Skeletal muscle tissue (tissue), 3 donors: ENCODE measurements at regions not wholly inside any gene's neighbourhood (a gene's known extent, or its start where the extent isn't known, plus 50 kb on each side); places are given as distances from the start of the nearest gene placed in this dataset.

Experiments
- H3K27ac ChIP-seq: one replicate; pipeline ENCODE4 v1.7.0; 2013; ENCODE audit warnings: mild to moderate bottlenecking, low read depth, low read length, inconsistent platforms
- H3K27me3 ChIP-seq, 3 donors: one replicate each; pipeline ENCODE4 v1.7.0; 2013; ENCODE audit warnings: low read length in 3 of 3; ENCODE audit not compliant: control insufficient read depth in 3 of 3, insufficient read depth in 3 of 3
- H3K36me3 ChIP-seq, 3 donors: one replicate each; pipeline ENCODE4 v1.7.0; 2013; ENCODE audit warnings: low read length in 3 of 3; ENCODE audit not compliant: control insufficient read depth in 3 of 3, insufficient read depth in 3 of 3
- H3K4me1 ChIP-seq, 3 donors: one replicate each; pipeline ENCODE4 v1.7.0; 2013; ENCODE audit warnings: low read length in 3 of 3, mild to moderate bottlenecking in 3 of 3; ENCODE audit not compliant: control insufficient read depth in 3 of 3, insufficient read depth in 3 of 3
- H3K4me3 ChIP-seq, 3 donors: one replicate each; pipeline ENCODE4 v1.7.0; 2013; ENCODE audit warnings: low read length in 3 of 3
- H3K9ac ChIP-seq, 3 donors: one replicate each; pipeline ENCODE4 v1.7.0; 2013; ENCODE audit warnings: low read length in 3 of 3, mild to moderate bottlenecking in 3 of 3, moderate library complexity in 2 of 3, low read depth in 1 of 3
- H3K9me3 ChIP-seq, 3 donors: one replicate each; pipeline ENCODE4 v1.7.0; 2013; ENCODE audit warnings: low read length in 3 of 3; ENCODE audit not compliant: control insufficient read depth in 3 of 3
- donor health status: Osteomylitis.

DNA sequence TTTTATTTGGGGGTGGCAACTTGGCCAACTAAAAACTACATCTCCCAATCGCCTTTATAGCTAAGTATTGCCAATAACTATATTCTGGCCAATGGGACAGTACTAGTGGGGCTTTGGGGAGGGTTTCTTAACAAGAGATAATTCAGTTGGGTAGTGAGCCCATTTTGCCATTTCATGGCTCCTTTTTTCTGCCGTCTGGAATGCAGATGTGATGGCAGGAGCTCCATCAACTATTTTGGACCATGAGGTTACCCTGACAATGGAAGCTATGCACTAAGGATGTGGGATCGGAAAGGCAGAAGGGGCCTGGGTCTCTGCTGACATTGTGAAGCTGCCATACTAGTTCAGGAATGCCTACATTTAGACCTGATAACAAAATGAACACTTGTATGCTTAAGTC, 67.0 kb upstream of the FOXC1 start:
- peaks cover 0 to 2% (median 0%) of the 10 kb centered on the region in 3 donors for H3K27me3 ChIP-seq
- no peak overlapping the region for H3K4me3 ChIP-seq
- H3K36me3 ChIP-seq, result peaks cover 0 to 4% (median 0%) of the 10 kb centered on the region in 3 donors
- no peak overlapping the region for H3K9ac ChIP-seq
- H3K27ac ChIP-seq, result no peak overlapping the region
- no peaks in the 10 kb centered on the region for H3K9me3 ChIP-seq
- H3K4me1 ChIP-seq, result no peaks in the 10 kb centered on the region

DNA sequence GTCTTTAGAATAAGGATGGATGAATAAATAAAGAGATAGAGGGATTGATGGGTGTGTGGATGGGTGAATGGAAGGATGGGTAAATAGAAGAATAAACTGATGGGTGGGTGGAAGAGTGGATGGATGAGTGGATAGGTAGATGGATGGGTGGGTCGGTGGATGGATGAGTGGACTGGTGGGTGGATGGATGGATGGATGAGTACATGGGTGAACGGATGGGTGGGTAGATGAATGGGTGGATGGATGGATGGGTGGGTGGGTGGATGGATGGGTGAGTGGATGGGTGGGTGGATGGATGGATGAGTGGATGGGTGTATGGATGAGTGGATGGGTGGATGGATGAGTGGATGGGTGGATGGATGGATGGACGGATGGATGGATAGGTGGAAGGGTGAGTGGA, 65.7 kb upstream of the FOXC1 start:
- peaks cover 0 to 7% (median 3%) of the 10 kb centered on the region in 3 donors for H3K36me3 ChIP-seq

DNA sequence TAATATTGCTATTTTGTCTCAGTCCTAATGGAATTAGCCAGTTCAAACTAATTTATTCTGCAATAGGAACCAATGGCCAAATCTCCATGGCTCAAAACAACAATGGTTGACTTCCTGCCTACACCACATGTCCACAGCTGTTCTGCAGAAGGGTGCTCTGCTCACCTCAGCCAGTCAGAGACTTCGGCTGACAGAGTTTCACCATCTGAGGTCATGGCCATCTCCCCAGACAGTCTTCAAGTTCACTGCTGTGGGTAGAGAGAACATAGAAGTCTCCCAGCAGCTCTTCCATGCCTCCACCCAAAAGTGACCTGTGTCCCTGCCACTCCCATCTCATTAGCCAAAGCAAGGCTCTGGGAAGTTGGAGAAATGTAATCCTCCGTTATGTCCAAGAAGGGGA, 65.1 kb upstream of the FOXC1 start:
- Histone ChIP-seq H3K4me1 (no peaks in the 10 kb centered on the region), H3K27me3 (no peaks in the 10 kb centered on the region), H3K36me3 (peaks cover 0 to 7% (median 3%) of the 10 kb centered on the region in 3 donors), H3K27ac (no peak overlapping the region), H3K9me3 (no peaks in the 10 kb centered on the region), H3K4me3 (no peak overlapping the region), H3K9ac (no peak overlapping the region)

More for the DNA sequence above, 65.7 kb upstream of the FOXC1 start:
- Histone ChIP-seq H3K4me1 (no peaks in the 10 kb centered on the region), H3K4me3 (no peak overlapping the region), H3K27me3 (peaks cover 0 to 2% (median 0%) of the 10 kb centered on the region in 3 donors), H3K9ac (no peak overlapping the region), H3K27ac (no peak overlapping the region), H3K9me3 (no peaks in the 10 kb centered on the region)

DNA sequence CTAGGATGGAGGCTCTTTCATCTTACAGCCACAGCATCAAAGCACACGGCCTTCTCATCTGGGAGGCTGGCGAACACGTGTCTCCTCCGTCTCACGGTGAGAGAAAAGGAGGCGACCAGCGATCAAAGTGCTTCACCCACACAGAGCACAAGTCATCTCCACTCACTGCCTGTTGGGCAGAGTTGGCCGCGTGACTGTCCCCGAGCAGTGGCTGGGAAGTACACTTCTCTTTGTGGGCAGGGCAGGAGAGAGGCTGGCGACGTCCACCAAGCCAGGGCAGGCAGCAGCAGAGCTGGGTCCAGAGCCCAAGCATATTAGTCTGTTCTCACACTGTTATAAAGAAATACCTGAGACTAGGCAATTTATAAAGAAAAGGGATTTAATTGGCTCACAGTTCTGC, 64.1 kb upstream of the FOXC1 start:
- no peak overlapping the region for H3K9ac ChIP-seq
- peaks cover 0 to 7% (median 3%) of the 10 kb centered on the region in 3 donors for H3K36me3 ChIP-seq
- no peak overlapping the region for H3K27ac ChIP-seq
- H3K9me3 ChIP-seq, result no peaks in the 10 kb centered on the region
- no peaks in the 10 kb centered on the region for H3K27me3 ChIP-seq
- H3K4me1 ChIP-seq, result no peaks in the 10 kb centered on the region
- no peak overlapping the region for H3K4me3 ChIP-seq

DNA sequence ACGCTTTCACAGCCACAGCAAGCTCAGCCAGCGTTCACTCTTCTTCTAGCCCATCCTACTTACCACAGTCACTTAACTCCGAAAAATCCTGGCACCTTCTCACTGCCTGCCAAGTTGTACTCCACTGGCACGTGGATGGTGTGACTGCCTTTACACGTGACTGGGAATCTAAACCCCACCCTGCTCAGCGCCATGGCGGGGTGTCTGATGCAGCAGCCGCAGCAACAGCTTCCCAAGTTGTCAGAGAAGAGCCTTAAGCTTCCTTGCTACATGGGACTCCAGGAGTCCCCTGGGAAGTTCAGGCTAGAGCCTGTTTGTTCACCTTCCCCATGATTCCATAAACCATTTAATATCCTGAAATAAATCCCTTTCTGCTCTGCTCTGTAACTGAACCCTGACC, 61.9 kb upstream of the FOXC1 start:
- Histone ChIP-seq H3K36me3 (peaks cover 0 to 7% (median 3%) of the 10 kb centered on the region in 3 donors), H3K27ac (no peak overlapping the region), H3K4me3 (no peak overlapping the region), H3K4me1 (peaks cover 0 to 7% (median 0%) of the 10 kb centered on the region in 3 donors), H3K9me3 (no peaks in the 10 kb centered on the region), H3K27me3 (no peaks in the 10 kb centered on the region), H3K9ac (no peak overlapping the region)

DNA sequence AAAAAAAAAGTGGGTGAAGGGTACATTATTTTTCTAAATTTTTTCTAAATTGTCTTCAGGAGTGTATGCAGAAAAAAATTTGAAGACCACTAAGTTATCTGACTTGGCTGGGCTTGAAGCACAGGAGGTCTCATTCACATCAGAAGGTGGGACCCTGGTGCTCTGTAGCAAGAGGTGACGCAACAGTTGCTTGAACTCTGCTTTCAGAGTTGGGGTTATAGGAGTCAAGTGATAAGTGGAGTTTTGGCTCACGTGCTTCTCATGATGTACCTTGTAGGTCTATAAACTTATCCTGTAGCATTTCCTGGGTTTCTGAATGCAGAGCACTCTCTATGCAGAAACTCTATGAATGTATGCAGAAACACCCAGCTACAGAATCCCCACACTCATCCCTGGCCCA, 58.5 kb upstream of the FOXC1 start:
- Histone ChIP-seq H3K9me3 (no peaks in the 10 kb centered on the region), H3K4me1 (peaks cover 4 to 21% (median 8%) of the 10 kb centered on the region in 3 donors), H3K27ac (no peak overlapping the region), H3K36me3 (peaks cover 0 to 7% (median 3%) of the 10 kb centered on the region in 3 donors), H3K4me3 (no peak overlapping the region), H3K9ac (no peak overlapping the region), H3K27me3 (no peaks in the 10 kb centered on the region)

DNA sequence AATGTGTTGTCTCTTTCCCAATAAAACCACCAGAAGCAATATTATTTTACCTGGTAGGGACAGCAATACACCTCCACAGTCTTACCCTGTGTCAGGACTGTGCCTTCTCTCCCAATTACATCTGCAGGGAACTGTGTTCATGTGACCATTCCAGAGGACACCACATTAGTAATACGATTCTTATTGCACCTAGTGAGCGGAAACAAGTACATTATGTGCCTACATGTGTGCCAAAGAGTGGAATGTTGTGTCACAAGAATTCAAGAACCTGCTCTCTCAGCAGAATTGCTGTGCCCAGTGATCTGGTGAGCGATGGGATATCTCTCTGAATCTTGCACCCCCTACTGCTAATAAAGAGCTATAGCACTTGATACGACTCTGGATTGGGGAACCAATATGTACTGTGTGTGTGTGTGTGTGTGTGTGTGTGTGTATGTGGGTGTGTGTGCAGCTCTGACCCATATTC, 57.4 kb upstream of the FOXC1 start:
- Histone ChIP-seq H3K9me3 (no peaks in the 10 kb centered on the region), H3K9ac (no peak overlapping the region), H3K4me3 (no peak overlapping the region), H3K27ac (no peak overlapping the region), H3K27me3 (no peaks in the 10 kb centered on the region), H3K36me3 (peaks cover 0 to 7% (median 3%) of the 10 kb centered on the region in 3 donors), H3K4me1 (peaks cover 4 to 21% (median 8%) of the 10 kb centered on the region in 3 donors)

DNA sequence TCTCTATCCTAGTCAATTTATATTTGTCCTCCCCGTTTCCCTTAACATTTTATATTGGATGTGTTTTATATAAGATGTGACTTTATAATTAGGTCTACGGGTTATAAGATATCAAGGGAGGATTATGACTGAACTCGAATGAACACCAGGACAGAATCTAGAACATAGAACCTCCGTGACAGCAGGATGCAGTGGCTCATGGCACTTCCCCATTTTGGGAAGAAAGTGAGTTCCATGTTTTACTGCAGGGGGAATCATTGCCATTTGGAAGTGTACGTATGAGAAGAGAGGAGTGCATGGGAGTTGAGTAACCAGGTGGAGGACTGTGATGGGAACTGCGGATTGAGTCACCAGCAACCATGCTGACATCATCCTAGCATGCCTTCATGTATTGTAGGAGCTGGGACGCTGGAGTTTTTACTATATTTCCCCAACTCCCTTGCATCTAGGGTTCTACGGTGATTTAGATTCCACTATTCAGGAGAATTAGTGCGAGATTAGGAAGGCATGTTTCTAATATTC, 56.1 kb upstream of the FOXC1 start:
- H3K4me3 ChIP-seq, result peak overlapping the region in 1 of 3 donors; percentile 96
- no peaks in the 10 kb centered on the region for H3K9me3 ChIP-seq
- no peak overlapping the region for H3K9ac ChIP-seq
- peaks cover 4 to 21% (median 8%) of the 10 kb centered on the region in 3 donors for H3K4me1 ChIP-seq
- no peak overlapping the region for H3K27ac ChIP-seq
- H3K36me3 ChIP-seq, result no peaks in the 10 kb centered on the region
- H3K27me3 ChIP-seq, result peaks cover 0 to 2% (median 0%) of the 10 kb centered on the region in 3 donors

DNA sequence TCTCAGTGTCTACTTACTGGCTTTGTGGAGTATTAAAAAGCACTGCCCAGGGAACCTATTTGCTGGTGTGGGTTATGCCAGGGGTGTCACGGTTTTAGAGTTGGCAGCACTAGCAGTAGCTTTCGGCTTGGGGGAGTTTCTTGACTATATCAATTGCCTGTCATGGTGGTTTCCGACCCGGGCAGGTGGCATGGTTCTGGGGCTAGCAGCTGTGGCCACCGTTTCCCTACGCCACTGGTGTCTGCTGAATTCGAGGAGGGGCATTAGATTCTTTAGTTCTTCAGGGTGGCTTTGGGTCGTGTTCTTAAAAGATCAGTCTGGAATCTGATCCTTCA, 55.6 kb upstream of the FOXC1 start:
- Histone ChIP-seq H3K36me3 (no peaks in the 10 kb centered on the region), H3K4me1 (peaks cover 4 to 21% (median 8%) of the 10 kb centered on the region in 3 donors), H3K9ac (peak overlapping the region in 2 of 3 donors; percentile 79 to 82), H3K9me3 (no peaks in the 10 kb centered on the region), H3K4me3 (peak overlapping the region; percentile 77 to 96 (median 78)), H3K27ac (no peak overlapping the region), H3K27me3 (peaks cover 0 to 2% (median 0%) of the 10 kb centered on the region in 3 donors)

DNA sequence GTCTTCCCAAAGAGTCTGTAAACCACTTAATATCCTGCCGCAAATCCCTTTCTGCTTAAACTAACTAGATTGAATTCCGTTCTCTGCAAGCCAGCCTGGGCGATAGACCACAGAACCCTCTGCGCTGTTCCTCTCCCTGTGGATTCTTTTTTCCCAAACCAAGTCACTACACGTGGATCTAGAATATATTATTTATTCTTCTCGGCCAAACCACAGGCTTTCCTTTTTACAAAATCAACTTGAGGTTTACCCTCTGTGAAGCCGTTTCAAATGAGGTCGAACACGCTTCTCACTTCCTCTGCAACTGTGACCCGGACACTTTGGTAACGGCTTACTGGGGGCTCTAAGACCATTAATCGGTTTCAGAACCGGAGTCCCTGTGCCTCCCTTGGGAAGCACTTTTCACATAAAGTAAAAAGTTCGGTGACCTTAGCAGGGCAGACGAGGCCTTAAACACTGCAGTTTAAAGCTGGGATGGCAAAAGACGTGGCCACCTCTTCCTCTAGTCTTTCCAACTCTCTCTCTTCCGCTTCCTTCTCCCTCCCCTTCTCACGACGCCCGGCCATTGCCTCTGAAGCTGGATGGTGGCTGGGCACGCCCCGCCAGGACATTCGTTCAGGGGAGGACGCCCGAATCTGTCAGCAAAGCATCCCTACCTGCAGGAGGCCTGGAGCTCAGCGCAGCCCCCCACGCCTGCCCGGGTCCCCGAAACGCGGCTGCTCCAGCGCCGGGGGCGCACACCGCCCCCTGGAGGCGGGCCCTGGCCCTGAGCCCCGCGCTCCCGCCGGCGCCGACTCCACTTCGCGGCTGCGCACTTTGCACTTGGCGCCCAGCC, 55.0 kb upstream of the FOXC1 start:
- H3K4me3 ChIP-seq, result peak overlapping the region; percentile 77 to 96 (median 78)
- peak overlapping the region; percentile 27 for H3K27ac ChIP-seq
- H3K4me1 ChIP-seq, result peaks cover 4 to 21% (median 8%) of the 10 kb centered on the region in 3 donors
- H3K9ac ChIP-seq, result peak overlapping the region; percentile 70 to 82 (median 79)
- H3K36me3 ChIP-seq, result no peaks in the 10 kb centered on the region
- H3K9me3 ChIP-seq, result no peaks in the 10 kb centered on the region
- peaks cover 0 to 2% (median 0%) of the 10 kb centered on the region in 3 donors for H3K27me3 ChIP-seq
